Uterus (tissue), 2 donors: ENCODE measurements at regions not wholly inside any gene's neighbourhood (a gene's known extent, or its start where the extent isn't known, plus 50 kb on each side); places are given as distances from the start of the nearest gene placed in this dataset.

Experiments used
- CTCF ChIP-seq, 4 experiments: fragments of 200-600 bp in 2 of 4; fragments of 450-650 bp in 2 of 4; sonication (generic) in 2 of 4; IDR thresholded peaks; one replicate each; pipeline ENCODE4 v1.5.1; 2016 to 2019; ENCODE audit warnings: antibody characterized with exemption in 4 of 4, mild to moderate bottlenecking in 2 of 4, moderate library complexity in 1 of 4
- POLR2A ChIP-seq, 2 donors: fragments of 450-650 bp; IDR thresholded peaks; one replicate each; pipeline ENCODE4 v1.6.1; 2016; ENCODE audit warnings: antibody characterized with exemption in 2 of 2, mild to moderate bottlenecking in 1 of 2, moderate library complexity in 1 of 2

GRCh38 chr12:60114169-60114568, 518.3 kb downstream of the SLC16A7 start:
- TF ChIP-seq CTCF (IDR thresholded peaks at IDR 0.05) (no peak), POLR2A (IDR thresholded peaks at IDR 0.05) (no peak)
